ENCODE measurements at regions not wholly inside any gene's neighbourhood (a gene's known extent, or its start where the extent isn't known, plus 50 kb on each side); places are given as distances from the start of the nearest gene placed in this dataset.

- no peak overlapping the region for H3K4me3 ChIP-seq
- DNase-seq = no peak
- ATAC-seq = no peak
- H3K9me3 ChIP-seq = peaks cover 17% of the 10 kb centered on the region
- H3K27me3 ChIP-seq (ENCODE audit: insufficient read depth in 3 of 3, low read length in 2 of 3) = no peaks in the 10 kb centered on the region
- H3K27ac ChIP-seq = no peak overlapping the region
- WGBS, 3 donors = 90 to 95% (median 91%) methylated on average over 2 of the region's 2 CpGs
- H3K36me3 ChIP-seq (ENCODE audit: insufficient read depth in 1 of 2, low read depth in 1 of 2) = no peaks in the 10 kb centered on the region
- no peaks in the 10 kb centered on the region for H3K4me1 ChIP-seq
- intact Hi-C loops (cut with DNase I) = no loop called here
- TF ChIP-seq CTCF (IDR thresholded peaks at IDR 0.05) = no peak
Observed at GRCh38 chr7:73963252-73963822, 64.6 kb upstream of the ELN start.

GRCh38 chr7:73964786-73965185 lies 63.2 kb upstream of the ELN start:
- H3K4me3 ChIP-seq = no peak overlapping the region
- H3K9me3 ChIP-seq = peaks cover 17% of the 10 kb centered on the region
- ATAC-seq (no peak), DNase-seq (no peak)
- no peaks in the 10 kb centered on the region for H3K27me3 ChIP-seq (ENCODE audit: insufficient read depth in 3 of 3, low read length in 2 of 3)
- no peaks in the 10 kb centered on the region for H3K36me3 ChIP-seq (ENCODE audit: insufficient read depth in 1 of 2, low read depth in 1 of 2)
- H3K4me1 ChIP-seq = no peaks in the 10 kb centered on the region
- no peak for TF ChIP-seq CTCF (IDR thresholded peaks at IDR 0.05)
- no peak overlapping the region for H3K27ac ChIP-seq
- 91 to 95% (median 94%) methylated on average over 4 of the region's 4 CpGs for WGBS, 3 donors
- intact Hi-C loops (cut with DNase I) = no loop called here

- DNase-seq (peak in 1 of 2 donors; percentile 38), ATAC-seq (no peak)
- Histone ChIP-seq H3K4me1 (no peaks in the 10 kb centered on the region), H3K27ac (no peak overlapping the region), H3K4me3 (no peak overlapping the region), H3K27me3 (ENCODE audit: insufficient read depth in 3 of 3, low read length in 2 of 3) (no peaks in the 10 kb centered on the region), H3K36me3 (ENCODE audit: insufficient read depth in 1 of 2, low read depth in 1 of 2) (no peaks in the 10 kb centered on the region), H3K9me3 (peaks cover 17% of the 10 kb centered on the region)
- 89 to 94% (median 89%) methylated on average over 15 to 16 of the region's 16 CpGs for WGBS, 3 donors
- TF ChIP-seq CTCF (IDR thresholded peaks at IDR 0.05) = no peak
- intact Hi-C loops (cut with DNase I) = no loop called here
Observed at GRCh38 chr7:73966062-73966940, 61.7 kb upstream of the ELN start.

- intact Hi-C loops (cut with DNase I) = no loop called here
- no peak for ATAC-seq
Observed at GRCh38 chr7:73966941-73967831, 60.8 kb upstream of the ELN start.

More at GRCh38 chr7:73966941-73967831, 60.8 kb upstream of the ELN start:
- Histone ChIP-seq H3K4me3 (no peak overlapping the region), H3K27ac (no peak overlapping the region), H3K4me1 (no peaks in the 10 kb centered on the region), H3K27me3 (ENCODE audit: insufficient read depth in 3 of 3, low read length in 2 of 3) (peaks cover 0 to 2% (median 0%) of the 10 kb centered on the region in 3 donors), H3K36me3 (ENCODE audit: insufficient read depth in 1 of 2, low read depth in 1 of 2) (no peaks in the 10 kb centered on the region), H3K9me3 (peaks cover 17% of the 10 kb centered on the region)
- TF ChIP-seq CTCF (IDR thresholded peaks at IDR 0.05) = no peak
- 87 to 88% (median 88%) methylated on average over 11 of the region's 11 CpGs for WGBS, 3 donors
- DNase-seq = peak in 1 of 2 donors; percentile 48
